22Rv1 (cell line): ENCODE measurements at regions not wholly inside any gene's neighbourhood (a gene's known extent, or its start where the extent isn't known, plus 50 kb on each side); places are given as distances from the start of the nearest gene placed in this dataset.

Experiments
- ZFX ChIP-seq: fragments of 450-650 bp; IDR thresholded peaks from 2 replicates; pipeline ENCODE4 v1.6.1; 2017; ENCODE audit warnings: antibody characterized with exemption, borderline replicate concordance
- TF ChIP-seq, protein P1 (sequence below): fragments of 450-650 bp; IDR thresholded peaks from 2 replicates; pipeline ENCODE4 v1.5.1; 2017; ENCODE audit warnings: mild to moderate bottlenecking

DNA sequence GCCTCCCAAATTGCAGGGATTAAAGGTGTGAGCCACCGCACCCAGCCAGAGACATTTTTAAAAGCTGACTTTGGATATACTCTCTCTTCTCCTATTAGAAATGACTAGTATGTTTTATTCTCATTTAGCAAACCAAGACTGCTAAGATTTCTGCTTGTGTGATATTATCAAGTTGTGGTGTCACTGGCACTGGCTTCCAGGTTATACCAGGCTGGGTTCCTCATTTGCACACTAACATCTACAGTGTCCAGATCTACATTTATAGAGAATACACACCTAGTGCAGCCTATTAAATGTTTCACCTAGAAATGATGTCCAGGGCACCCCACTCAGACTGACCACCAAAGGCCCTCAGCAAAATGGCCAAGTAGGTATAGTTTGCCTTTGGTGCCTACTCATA is 49.9 kb upstream of the FOXN2 start:
- TF ChIP-seq, protein P1, sequence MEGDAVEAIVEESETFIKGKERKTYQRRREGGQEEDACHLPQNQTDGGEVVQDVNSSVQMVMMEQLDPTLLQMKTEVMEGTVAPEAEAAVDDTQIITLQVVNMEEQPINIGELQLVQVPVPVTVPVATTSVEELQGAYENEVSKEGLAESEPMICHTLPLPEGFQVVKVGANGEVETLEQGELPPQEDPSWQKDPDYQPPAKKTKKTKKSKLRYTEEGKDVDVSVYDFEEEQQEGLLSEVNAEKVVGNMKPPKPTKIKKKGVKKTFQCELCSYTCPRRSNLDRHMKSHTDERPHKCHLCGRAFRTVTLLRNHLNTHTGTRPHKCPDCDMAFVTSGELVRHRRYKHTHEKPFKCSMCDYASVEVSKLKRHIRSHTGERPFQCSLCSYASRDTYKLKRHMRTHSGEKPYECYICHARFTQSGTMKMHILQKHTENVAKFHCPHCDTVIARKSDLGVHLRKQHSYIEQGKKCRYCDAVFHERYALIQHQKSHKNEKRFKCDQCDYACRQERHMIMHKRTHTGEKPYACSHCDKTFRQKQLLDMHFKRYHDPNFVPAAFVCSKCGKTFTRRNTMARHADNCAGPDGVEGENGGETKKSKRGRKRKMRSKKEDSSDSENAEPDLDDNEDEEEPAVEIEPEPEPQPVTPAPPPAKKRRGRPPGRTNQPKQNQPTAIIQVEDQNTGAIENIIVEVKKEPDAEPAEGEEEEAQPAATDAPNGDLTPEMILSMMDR: no peak
- no peak for TF ChIP-seq ZFX
